ENCODE measurements at regions not wholly inside any gene's neighbourhood (a gene's known extent, or its start where the extent isn't known, plus 50 kb on each side); places are given as distances from the start of the nearest gene placed in this dataset.
"Not testable (repeated sequence)": the region's sequence is repeated elsewhere in the genome, so short reads cannot be mapped to it uniquely, and the experiment has no call there.

- not testable (repeated sequence) for TF ChIP-seq YY1 (IDR thresholded peaks at IDR 0.05; ENCODE audit: insufficient read depth, insufficient read length); SUZ12 (IDR thresholded peaks at IDR 0.05; ENCODE audit: extremely low read depth, insufficient read depth, insufficient read length); ZNF274 (IDR thresholded peaks at IDR 0.05; ENCODE audit: low read depth, low read length)
Measured at GRCh38 chr9:138212811-138213210, 335.2 kb downstream of the CACNA1B start.

Measured in NT2/D1 (cell line).